Stomach (tissue), 4 donors: ENCODE measurements at regions not wholly inside any gene's neighbourhood (a gene's known extent, or its start where the extent isn't known, plus 50 kb on each side); places are given as distances from the start of the nearest gene placed in this dataset.

Source experiments
- CTCF ChIP-seq, 7 experiments: fragments of 450-650 bp in 4 of 7; fragments of 200-600 bp in 3 of 7; sonication (generic) in 3 of 7; IDR thresholded peaks; one replicate each; pipeline ENCODE4 v1.5.1; 2016 to 2019; ENCODE audit warnings: antibody characterized with exemption in 7 of 7, control low read depth in 2 of 7, mild to moderate bottlenecking in 1 of 7
- POLR2AphosphoS5 ChIP-seq, 3 donors: sonication (generic); formaldehyde crosslinking; IDR thresholded peaks; one replicate each; pipeline ENCODE4 v1.6.1; 2016; ENCODE audit warnings: antibody characterized with exemption in 3 of 3

GRCh38 chr10:111187096-111187495 lies 110.3 kb downstream of the ADRA2A start:
- TF ChIP-seq CTCF (IDR thresholded peaks at IDR 0.05), result no peak
- TF ChIP-seq POLR2AphosphoS5 (IDR thresholded peaks at IDR 0.05), result no peak
